GM19328 (cell line): ENCODE measurements at regions not wholly inside any gene's neighbourhood (a gene's known extent, or its start where the extent isn't known, plus 50 kb on each side); places are given as distances from the start of the nearest gene placed in this dataset.

Experiments used
- ATAC-seq: cut with Tn5 transposase; IDR thresholded peaks from one replicate; pipeline ENCODE4 v1.9.1; 2021; ENCODE audit warnings: mild to moderate bottlenecking, moderate library complexity; ENCODE audit not compliant: unreplicated experiment

GRCh38 chr4:24312261-24312913 lies 272.0 kb downstream of the DHX15 start:
- ATAC-seq = no peak

- ATAC-seq = no peak
Observed at GRCh38 chr4:24303926-24304325, 280.4 kb downstream of the DHX15 start.

GRCh38 chr4:24298911-24299310 lies 285.4 kb downstream of the DHX15 start:
- no peak for ATAC-seq

- ATAC-seq = no peak
Observed at GRCh38 chr4:24287096-24287495, 297.3 kb downstream of the DHX15 start.

GRCh38 chr4:24285759-24286158 lies 298.6 kb downstream of the DHX15 start:
- ATAC-seq = no peak

GRCh38 chr4:24282446-24282845 lies 301.9 kb downstream of the DHX15 start:
- ATAC-seq = no peak

- ATAC-seq = no peak
Observed at GRCh38 chr4:24279911-24280375, 304.4 kb downstream of the DHX15 start.

GRCh38 chr4:24279469-24279868 lies 304.9 kb downstream of the DHX15 start:
- no peak for ATAC-seq

- ATAC-seq = no peak
Observed at GRCh38 chr4:24278693-24279092, 305.7 kb downstream of the DHX15 start.

GRCh38 chr4:24274381-24274941 lies 309.9 kb downstream of the DHX15 start:
- ATAC-seq = no peak

GRCh38 chr4:24273136-24273535 lies 311.2 kb downstream of the DHX15 start:
- ATAC-seq = no peak

- no peak for ATAC-seq
Observed at GRCh38 chr4:24266951-24267722, 317.2 kb downstream of the DHX15 start.

GRCh38 chr4:24265989-24266388 lies 318.4 kb downstream of the DHX15 start:
- no peak for ATAC-seq

- ATAC-seq = no peak
Observed at GRCh38 chr4:24262616-24263015, 321.7 kb downstream of the DHX15 start.

GRCh38 chr4:24262084-24262483 lies 322.3 kb downstream of the DHX15 start:
- ATAC-seq = no peak

GRCh38 chr4:24260923-24261564 lies 323.3 kb downstream of the DHX15 start:
- ATAC-seq = no peak

- no peak for ATAC-seq
Observed at GRCh38 chr4:24260133-24260715, 324.1 kb downstream of the DHX15 start.

GRCh38 chr4:24256547-24256946 lies 327.8 kb downstream of the DHX15 start:
- ATAC-seq = no peak

GRCh38 chr4:24256066-24256465 lies 328.3 kb downstream of the DHX15 start:
- ATAC-seq = no peak

GRCh38 chr4:24252121-24252520 lies 332.2 kb downstream of the DHX15 start:
- no peak for ATAC-seq

- ATAC-seq = no peak
Observed at GRCh38 chr4:24251589-24251988, 332.8 kb downstream of the DHX15 start.
